ENCODE measurements at regions not wholly inside any gene's neighbourhood (a gene's known extent, or its start where the extent isn't known, plus 50 kb on each side); places are given as distances from the start of the nearest gene placed in this dataset.

- TF ChIP-seq, protein P1, sequence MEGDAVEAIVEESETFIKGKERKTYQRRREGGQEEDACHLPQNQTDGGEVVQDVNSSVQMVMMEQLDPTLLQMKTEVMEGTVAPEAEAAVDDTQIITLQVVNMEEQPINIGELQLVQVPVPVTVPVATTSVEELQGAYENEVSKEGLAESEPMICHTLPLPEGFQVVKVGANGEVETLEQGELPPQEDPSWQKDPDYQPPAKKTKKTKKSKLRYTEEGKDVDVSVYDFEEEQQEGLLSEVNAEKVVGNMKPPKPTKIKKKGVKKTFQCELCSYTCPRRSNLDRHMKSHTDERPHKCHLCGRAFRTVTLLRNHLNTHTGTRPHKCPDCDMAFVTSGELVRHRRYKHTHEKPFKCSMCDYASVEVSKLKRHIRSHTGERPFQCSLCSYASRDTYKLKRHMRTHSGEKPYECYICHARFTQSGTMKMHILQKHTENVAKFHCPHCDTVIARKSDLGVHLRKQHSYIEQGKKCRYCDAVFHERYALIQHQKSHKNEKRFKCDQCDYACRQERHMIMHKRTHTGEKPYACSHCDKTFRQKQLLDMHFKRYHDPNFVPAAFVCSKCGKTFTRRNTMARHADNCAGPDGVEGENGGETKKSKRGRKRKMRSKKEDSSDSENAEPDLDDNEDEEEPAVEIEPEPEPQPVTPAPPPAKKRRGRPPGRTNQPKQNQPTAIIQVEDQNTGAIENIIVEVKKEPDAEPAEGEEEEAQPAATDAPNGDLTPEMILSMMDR (IDR thresholded peaks at IDR 0.05) = no peak
- DNase-seq (ENCODE audit: low spot score) = no peak
- Histone ChIP-seq H3K4me3 (no peak overlapping the region), H3K27ac (no peak overlapping the region)
Measured at GRCh38 chr18:55925772-55926171, 337.8 kb upstream of the TCF4 start.

- Histone ChIP-seq H3K27ac (no peak overlapping the region), H3K4me3 (no peak overlapping the region)
- DNase-seq (ENCODE audit: low spot score) = no peak
- TF ChIP-seq, protein P1 (IDR thresholded peaks at IDR 0.05) = no peak
Measured at GRCh38 chr18:55920063-55920462, 332.1 kb upstream of the TCF4 start.

DNA sequence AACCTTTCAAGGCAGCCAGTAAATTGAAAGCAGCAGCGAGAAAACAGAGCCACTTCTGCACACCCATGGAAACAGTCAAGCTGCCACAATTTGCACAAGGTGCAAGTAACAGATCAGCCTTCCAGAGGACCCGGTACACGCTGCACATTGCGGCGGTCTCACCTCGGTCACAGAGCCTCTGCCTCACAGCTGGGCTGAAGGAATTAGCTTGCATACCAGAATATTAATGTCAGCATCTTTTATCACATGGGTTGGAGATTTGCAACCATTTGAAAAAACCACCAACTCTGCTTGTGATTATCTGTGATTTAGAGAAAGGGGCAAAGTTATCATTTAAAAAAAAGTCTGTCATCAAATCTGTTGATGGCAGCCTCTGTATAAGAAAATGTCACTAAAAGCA lies 330.5 kb upstream of the TCF4 start:
- no peak overlapping the region for H3K27ac ChIP-seq
- TF ChIP-seq, protein P1 (IDR thresholded peaks at IDR 0.05) = no peak
- DNase-seq (ENCODE audit: low spot score) = no peak
- no peak overlapping the region for H3K4me3 ChIP-seq

- TF ChIP-seq, protein P1 (IDR thresholded peaks at IDR 0.05) = no peak
- DNase-seq (ENCODE audit: low spot score) = no peak
- Histone ChIP-seq H3K27ac (no peak overlapping the region), H3K4me3 (no peak overlapping the region)
Measured at GRCh38 chr18:55912919-55913318, 324.9 kb upstream of the TCF4 start.

GRCh38 chr18:55912071-55912470 lies 324.1 kb upstream of the TCF4 start:
- Histone ChIP-seq H3K27ac (no peak overlapping the region), H3K4me3 (no peak overlapping the region)
- no peak for DNase-seq (ENCODE audit: low spot score)
- TF ChIP-seq, protein P1 (IDR thresholded peaks at IDR 0.05) = no peak

GRCh38 chr18:55910296-55910695 lies 322.3 kb upstream of the TCF4 start:
- H3K27ac ChIP-seq = no peak overlapping the region

GRCh38 chr18:55908901-55909366 lies 320.9 kb upstream of the TCF4 start:
- no peak overlapping the region for H3K27ac ChIP-seq
- no peak for DNase-seq (ENCODE audit: low spot score)
- TF ChIP-seq, protein P1 (IDR thresholded peaks at IDR 0.05) = no peak
- no peak overlapping the region for H3K4me3 ChIP-seq

More at GRCh38 chr18:55910296-55910695, 322.3 kb upstream of the TCF4 start:
- TF ChIP-seq, protein P1 (IDR thresholded peaks at IDR 0.05) = no peak
- no peak for DNase-seq (ENCODE audit: low spot score)
- no peak overlapping the region for H3K4me3 ChIP-seq
